LoVo (cell line): ENCODE measurements at regions not wholly inside any gene's neighbourhood (a gene's known extent, or its start where the extent isn't known, plus 50 kb on each side); places are given as distances from the start of the nearest gene placed in this dataset.

Experiments used
- DNase-seq: peaks from one replicate; pipeline ENCODE4 v3.0.0-alpha.2; 2016; ENCODE audit warnings: low spot score

GRCh38 chr4:35063031-35063570 is 1181.2 kb downstream of the ARAP2 start:
- no peak for DNase-seq

GRCh38 chr4:35066406-35066805 is 1177.9 kb downstream of the ARAP2 start:
- no peak for DNase-seq

GRCh38 chr4:35080799-35081198 is 1163.5 kb downstream of the ARAP2 start:
- DNase-seq, result no peak

- no peak for DNase-seq
Measured at GRCh38 chr4:35087218-35087617, 1157.1 kb downstream of the ARAP2 start.

- no peak for DNase-seq
Measured at GRCh38 chr4:35100932-35101331, 1143.4 kb downstream of the ARAP2 start.

GRCh38 chr4:35102066-35102465 is 1142.2 kb downstream of the ARAP2 start:
- no peak for DNase-seq

GRCh38 chr4:35105486-35105885 is 1138.8 kb downstream of the ARAP2 start:
- no peak for DNase-seq

- DNase-seq, result no peak
Measured at GRCh38 chr4:35106091-35106734, 1138.1 kb downstream of the ARAP2 start.

GRCh38 chr4:35124106-35124505 is 1120.2 kb downstream of the ARAP2 start:
- no peak for DNase-seq

GRCh38 chr4:35125995-35126712 is 1118.2 kb downstream of the ARAP2 start:
- DNase-seq, result no peak

- no peak for DNase-seq
Measured at GRCh38 chr4:35138449-35138848, 1105.9 kb downstream of the ARAP2 start.

- DNase-seq, result no peak
Measured at GRCh38 chr4:35147761-35148160, 1096.6 kb downstream of the ARAP2 start.

- peak; percentile 24 for DNase-seq
Measured at GRCh38 chr4:35151816-35152572, 1092.3 kb downstream of the ARAP2 start.

GRCh38 chr4:35163168-35163567 is 1081.1 kb downstream of the ARAP2 start:
- DNase-seq, result no peak

- DNase-seq, result no peak
Measured at GRCh38 chr4:35164063-35164462, 1080.3 kb downstream of the ARAP2 start.

GRCh38 chr4:35166466-35166865 is 1077.8 kb downstream of the ARAP2 start:
- DNase-seq, result no peak

GRCh38 chr4:35167385-35167784 is 1076.9 kb downstream of the ARAP2 start:
- DNase-seq, result no peak

GRCh38 chr4:35175487-35175886 is 1068.8 kb downstream of the ARAP2 start:
- DNase-seq, result no peak

GRCh38 chr4:35175894-35176293 is 1068.4 kb downstream of the ARAP2 start:
- no peak for DNase-seq

GRCh38 chr4:35182451-35182850 is 1061.9 kb downstream of the ARAP2 start:
- no peak for DNase-seq

GRCh38 chr4:35189988-35190613 is 1054.2 kb downstream of the ARAP2 start:
- DNase-seq, result no peak

- DNase-seq, result no peak
Measured at GRCh38 chr4:35201403-35201802, 1042.9 kb downstream of the ARAP2 start.
